GM12892 (cell line): ENCODE measurements at regions not wholly inside any gene's neighbourhood (a gene's known extent, or its start where the extent isn't known, plus 50 kb on each side); places are given as distances from the start of the nearest gene placed in this dataset.

Experiments used
- POLR2A ChIP-seq: IDR thresholded peaks from 2 replicates; pipeline ENCODE4 v1.6.1; 2011; ENCODE audit warnings: low read depth, low read length, control low read depth
- POLR2AphosphoS5 ChIP-seq: IDR thresholded peaks from 2 replicates; pipeline ENCODE4 v1.6.1; 2011; ENCODE audit warnings: low read depth, low read length, control low read depth

DNA sequence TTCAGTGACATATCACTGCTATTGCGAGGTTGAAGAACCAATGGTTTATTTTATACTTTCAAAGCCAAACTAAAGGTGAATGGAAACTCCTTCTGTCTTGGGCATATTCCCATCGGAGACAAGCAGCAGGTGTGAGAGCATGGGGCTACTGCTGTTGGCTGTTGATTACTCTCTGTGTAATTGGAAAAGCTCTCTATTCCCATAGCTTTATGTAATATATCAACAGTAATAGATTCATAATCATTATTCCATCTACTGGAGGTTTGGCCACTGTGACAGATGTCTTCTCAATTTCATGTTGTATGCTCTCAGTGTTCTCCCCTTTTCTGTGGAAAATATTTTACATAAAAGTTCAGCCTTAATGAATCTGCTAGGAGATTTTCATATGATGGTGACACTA lies 352.0 kb downstream of the BTG1 start:
- TF ChIP-seq POLR2AphosphoS5 (no peak), POLR2A (no peak)
